MCF 10A (cell line): ENCODE measurements at regions not wholly inside any gene's neighbourhood (a gene's known extent, or its start where the extent isn't known, plus 50 kb on each side); places are given as distances from the start of the nearest gene placed in this dataset.
"Not testable (repeated sequence)": the region's sequence is repeated elsewhere in the genome, so short reads cannot be mapped to it uniquely, and the experiment has no call there.

ENCODE experiments used
- BruUV-seq: library from RNA; stranded (reverse); fragments of 400-500 nt; replicated peaks from 2 replicates; lab custom pipeline; 2021; lab: Mats Ljungman, UMichigan
- CTCF ChIA-PET: fragments of 300-600 bp; sonication (Branson Sonifier 250); formaldehyde crosslinking; extraction: SDS; loops from one replicate; lab custom pipeline; 2021; ENCODE audit warnings: antibody characterized with exemption, inconsistent platforms; lab: Yijun Ruan, JAX
- POLR2A ChIA-PET: fragments of 300-600, 350-650 bp; sonication (Branson Sonifier 250); formaldehyde crosslinking; extraction: SDS; loops from one replicate; lab custom pipeline; 2020; ENCODE audit warnings: antibody characterized with exemption, inconsistent platforms; lab: Yijun Ruan, JAX
- DNase-seq: peaks from one replicate; pipeline ENCODE4 v3.0.0-alpha.2; 2018; ENCODE audit not compliant: unreplicated experiment
- H3K27ac Mint-ChIP-seq: one replicate; pipeline ENCODE4 v1.8.0; 2022; ENCODE audit warnings: mild to moderate bottlenecking, low read depth, mixed read lengths; ENCODE audit not compliant: unreplicated experiment
- H3K27me3 Mint-ChIP-seq: one replicate; pipeline ENCODE4 v1.8.0; 2022; ENCODE audit warnings: mixed read lengths; ENCODE audit not compliant: insufficient read depth, unreplicated experiment
- H3K36me3 Mint-ChIP-seq: one replicate; pipeline ENCODE4 v1.8.0; 2022; ENCODE audit warnings: mild to moderate bottlenecking, moderate library complexity, mixed read lengths; ENCODE audit not compliant: insufficient read depth, unreplicated experiment
- H3K4me1 Mint-ChIP-seq: one replicate; pipeline ENCODE4 v1.8.0; 2022; ENCODE audit warnings: mixed read lengths; ENCODE audit not compliant: insufficient read depth, unreplicated experiment
- H3K4me3 Mint-ChIP-seq: one replicate; pipeline ENCODE4 v1.8.0; 2022; ENCODE audit warnings: mild to moderate bottlenecking, moderate library complexity, mixed read lengths; ENCODE audit not compliant: unreplicated experiment
- H3K9me3 Mint-ChIP-seq: one replicate; pipeline ENCODE4 v1.8.0; 2022; ENCODE audit warnings: mixed read lengths; ENCODE audit not compliant: unreplicated experiment
- CTCF ChIP-seq: fragments of 200-600 bp; IDR thresholded peaks from one replicate; pipeline ENCODE4 v1.8.0; 2022; ENCODE audit warnings: antibody characterized with exemption, mild to moderate bottlenecking; ENCODE audit not compliant: unreplicated experiment
- intact Hi-C: fragments of 100-400 bp; cut with micrococcal nuclease; formaldehyde crosslinking; loops from 2 replicates; pipeline ENCODE4 v1.14.1; 2022

- Mint-ChIP-seq H3K4me1 (peaks cover 5% of the 10 kb centered on the region), H3K36me3 (no peaks in the 10 kb centered on the region), H3K4me3 (no peak overlapping the region), H3K27ac (no peak overlapping the region), H3K27me3 (no peaks in the 10 kb centered on the region), H3K9me3 (no peaks in the 10 kb centered on the region)
- ChIA-PET POLR2A (interaction anchor here (1.0 kb wide), 1 partner anchor 11 kb away, joined by 3 read pairs; no protein-coding TSS in a partner anchor), CTCF (interaction anchor here (0.6 kb wide), 1 partner anchor 14 kb away, joined by 3 read pairs; no protein-coding TSS in a partner anchor)
- TF ChIP-seq CTCF, result no peak
- intact Hi-C loops, result no loop called here
- DNase-seq, result peak; percentile 22
- no TSS peak for BruUV-seq
Observed at GRCh38 chr17:30586818-30587595, 109.8 kb downstream of the GOSR1 start.

- Mint-ChIP-seq H3K9me3 (no peaks in the 10 kb centered on the region), H3K36me3 (no peaks in the 10 kb centered on the region), H3K27ac (no peak overlapping the region), H3K4me3 (no peak overlapping the region), H3K4me1 (peaks cover 5% of the 10 kb centered on the region), H3K27me3 (no peaks in the 10 kb centered on the region)
- ChIA-PET POLR2A (no interaction called here), CTCF (no interaction called here)
- TF ChIP-seq CTCF, result no peak
- intact Hi-C loops, result no loop called here
- no TSS peak for BruUV-seq
- DNase-seq, result no peak
Observed at GRCh38 chr17:30584810-30585209, 107.6 kb downstream of the GOSR1 start.

GRCh38 chr17:30580916-30581315 is 103.7 kb downstream of the GOSR1 start:
- Mint-ChIP-seq H3K4me3 (no peak overlapping the region), H3K4me1 (peaks cover 9% of the 10 kb centered on the region), H3K9me3 (no peaks in the 10 kb centered on the region), H3K36me3 (no peaks in the 10 kb centered on the region), H3K27me3 (peaks cover 16% of the 10 kb centered on the region), H3K27ac (no peak overlapping the region)
- intact Hi-C loops, result no loop called here
- no TSS peak for BruUV-seq
- POLR2A ChIA-PET, result interaction anchor here (0.7 to 0.8 kb wide), 2 partner anchors 10 to 338 kb away, joined by 3 read pairs; no protein-coding TSS in a partner anchor
- no peak for DNase-seq
- CTCF ChIA-PET, result no interaction called here
- no peak for TF ChIP-seq CTCF

GRCh38 chr17:30579610-30580315 is 102.6 kb downstream of the GOSR1 start:
- peaks cover 9% of the 10 kb centered on the region for H3K4me1 Mint-ChIP-seq
- no peak overlapping the region for H3K4me3 Mint-ChIP-seq
- H3K9me3 Mint-ChIP-seq, result no peaks in the 10 kb centered on the region
- no peak overlapping the region for H3K27ac Mint-ChIP-seq
- DNase-seq, result no peak
- intact Hi-C loops, result no loop called here
- CTCF ChIA-PET, result no interaction called here
- BruUV-seq, result no TSS peak
- TF ChIP-seq CTCF, result no peak
- no peaks in the 10 kb centered on the region for H3K36me3 Mint-ChIP-seq
- POLR2A ChIA-PET, result no interaction called here
- peaks cover 16% of the 10 kb centered on the region for H3K27me3 Mint-ChIP-seq

- H3K4me3 Mint-ChIP-seq, BruUV-seq, DNase-seq, intact Hi-C loops, H3K27ac Mint-ChIP-seq, H3K36me3 Mint-ChIP-seq, CTCF ChIA-PET, H3K4me1 Mint-ChIP-seq, H3K9me3 Mint-ChIP-seq: not testable (repeated sequence)
- POLR2A ChIA-PET, result interaction anchor here (0.7 kb wide), 1 partner anchor 27 kb away, joined by 3 read pairs; no protein-coding TSS in a partner anchor
- peaks cover 16% of the 10 kb centered on the region for H3K27me3 Mint-ChIP-seq
Observed at GRCh38 chr17:30578015-30578717, 101.0 kb downstream of the GOSR1 start.
